ENCODE measurements at regions not wholly inside any gene's neighbourhood (a gene's known extent, or its start where the extent isn't known, plus 50 kb on each side); places are given as distances from the start of the nearest gene placed in this dataset.

DNA sequence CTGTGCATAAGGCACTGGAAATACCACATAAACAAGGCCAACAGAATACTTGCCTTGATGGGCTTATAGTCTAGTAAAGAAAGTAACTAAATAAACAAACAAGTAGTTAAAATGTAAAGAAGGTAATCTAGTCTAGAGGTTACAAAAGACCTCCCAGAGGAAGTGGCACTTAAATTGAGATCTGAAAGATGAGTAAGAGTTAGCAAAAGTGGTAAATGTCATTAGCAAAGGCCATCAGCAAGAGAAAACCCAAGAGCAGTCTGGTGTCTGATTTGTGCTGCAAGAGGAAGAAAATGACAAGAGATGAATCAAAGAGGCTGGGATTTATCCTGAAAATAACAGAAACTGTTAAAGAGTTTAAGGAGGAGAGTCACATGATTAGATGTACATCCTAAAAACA lies 96.6 kb upstream of the SMLR1 start:
- Histone ChIP-seq H3K4me1 (replicated peaks; ENCODE audit: insufficient read depth) (no peaks in the 10 kb centered on the region), H2AFZ (no peak overlapping the region), H3K79me2 (ENCODE audit: low read depth) (no peaks in the 10 kb centered on the region), H3F3A (ENCODE audit: insufficient read depth, low read depth) (no peaks in the 10 kb centered on the region), H3K4me3 (no peak overlapping the region), H3K27me3 (ENCODE audit: insufficient read depth, low read depth) (no peaks in the 10 kb centered on the region), H3K9me3 (ENCODE audit: insufficient read depth, low read depth) (no peaks in the 10 kb centered on the region), H3K27ac (no peak overlapping the region), H3K9me2 (ENCODE audit: insufficient read depth) (no peaks in the 10 kb centered on the region), H3K4me2 (no peak overlapping the region), H4K20me1 (ENCODE audit: insufficient read depth) (no peaks in the 10 kb centered on the region), H3K36me3 (ENCODE audit: low read depth) (no peaks in the 10 kb centered on the region)
- intact Hi-C loops (cut with micrococcal nuclease; ENCODE audit: unreplicated experiment) = no loop called here
- ChIA-PET CTCF (no interaction called here), POLR2A (ENCODE audit: unreplicated experiment) (no interaction called here)
- DNase-seq = no peak
- TF ChIP-seq EZH2 (IDR thresholded peaks at IDR 0.05; ENCODE audit: low read depth) = no peak
- TF ChIP-seq, protein P1, sequence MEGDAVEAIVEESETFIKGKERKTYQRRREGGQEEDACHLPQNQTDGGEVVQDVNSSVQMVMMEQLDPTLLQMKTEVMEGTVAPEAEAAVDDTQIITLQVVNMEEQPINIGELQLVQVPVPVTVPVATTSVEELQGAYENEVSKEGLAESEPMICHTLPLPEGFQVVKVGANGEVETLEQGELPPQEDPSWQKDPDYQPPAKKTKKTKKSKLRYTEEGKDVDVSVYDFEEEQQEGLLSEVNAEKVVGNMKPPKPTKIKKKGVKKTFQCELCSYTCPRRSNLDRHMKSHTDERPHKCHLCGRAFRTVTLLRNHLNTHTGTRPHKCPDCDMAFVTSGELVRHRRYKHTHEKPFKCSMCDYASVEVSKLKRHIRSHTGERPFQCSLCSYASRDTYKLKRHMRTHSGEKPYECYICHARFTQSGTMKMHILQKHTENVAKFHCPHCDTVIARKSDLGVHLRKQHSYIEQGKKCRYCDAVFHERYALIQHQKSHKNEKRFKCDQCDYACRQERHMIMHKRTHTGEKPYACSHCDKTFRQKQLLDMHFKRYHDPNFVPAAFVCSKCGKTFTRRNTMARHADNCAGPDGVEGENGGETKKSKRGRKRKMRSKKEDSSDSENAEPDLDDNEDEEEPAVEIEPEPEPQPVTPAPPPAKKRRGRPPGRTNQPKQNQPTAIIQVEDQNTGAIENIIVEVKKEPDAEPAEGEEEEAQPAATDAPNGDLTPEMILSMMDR (conservative IDR thresholded peaks at IDR 0.05) = no peak
- no TSS peak for BruUV-seq (replicated peaks)

DNA sequence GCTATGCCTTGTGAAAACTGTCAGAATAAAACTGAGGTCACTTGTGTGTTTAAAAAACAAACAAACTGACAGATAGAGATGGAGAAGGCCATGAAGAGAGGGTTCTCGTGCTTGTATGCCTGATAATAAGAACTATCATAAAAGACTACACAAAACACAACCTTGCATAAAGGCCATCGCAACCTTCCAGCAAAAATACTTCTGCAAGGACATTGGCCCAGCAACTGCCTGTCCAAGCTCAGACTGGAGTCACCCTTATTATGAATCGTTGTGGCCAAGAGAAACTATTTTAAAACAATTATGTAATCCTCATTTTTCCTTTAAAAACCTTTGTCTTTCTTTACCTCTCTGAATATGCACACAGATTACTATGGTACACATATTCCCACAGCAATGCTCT lies 93.0 kb upstream of the SMLR1 start:
- Histone ChIP-seq H3K27ac (no peak overlapping the region), H3K36me3 (ENCODE audit: low read depth) (no peaks in the 10 kb centered on the region), H3K27me3 (ENCODE audit: insufficient read depth, low read depth) (no peaks in the 10 kb centered on the region), H3K79me2 (ENCODE audit: low read depth) (no peaks in the 10 kb centered on the region), H4K20me1 (ENCODE audit: insufficient read depth) (no peaks in the 10 kb centered on the region), H2AFZ (no peak overlapping the region), H3K4me2 (no peak overlapping the region), H3K9me3 (ENCODE audit: insufficient read depth, low read depth) (no peaks in the 10 kb centered on the region), H3K4me3 (no peak overlapping the region), H3F3A (ENCODE audit: insufficient read depth, low read depth) (no peaks in the 10 kb centered on the region), H3K4me1 (replicated peaks; ENCODE audit: insufficient read depth) (no peaks in the 10 kb centered on the region), H3K9me2 (ENCODE audit: insufficient read depth) (no peaks in the 10 kb centered on the region)
- no peak for TF ChIP-seq EZH2 (IDR thresholded peaks at IDR 0.05; ENCODE audit: low read depth)
- TF ChIP-seq, protein P1 (conservative IDR thresholded peaks at IDR 0.05) = no peak
- DNase-seq = no peak
- ChIA-PET POLR2A (ENCODE audit: unreplicated experiment) (no interaction called here), CTCF (no interaction called here)
- no TSS peak for BruUV-seq (replicated peaks)
- intact Hi-C loops (cut with micrococcal nuclease; ENCODE audit: unreplicated experiment) = no loop called here

DNA sequence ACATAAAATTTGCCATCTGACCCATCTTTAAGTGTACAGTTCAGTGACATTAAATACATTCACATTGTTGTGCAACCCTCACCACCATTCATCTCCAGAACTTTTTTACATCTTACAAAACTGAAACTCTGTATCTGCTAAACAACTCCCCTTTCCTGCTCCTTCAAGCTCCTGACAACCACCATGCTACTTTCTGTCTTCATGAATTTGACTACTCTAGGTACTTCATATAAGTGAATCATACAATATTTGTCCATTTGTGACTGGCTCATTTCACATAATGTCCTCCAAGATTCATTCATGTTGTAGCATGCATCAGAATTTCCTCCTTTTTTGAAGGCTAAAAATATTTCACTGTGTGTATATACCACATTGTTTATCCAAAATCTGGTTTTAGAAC lies 86.9 kb upstream of the SMLR1 start:
- Histone ChIP-seq H3K27ac (no peak overlapping the region), H3K4me2 (no peak overlapping the region), H3K9me2 (ENCODE audit: insufficient read depth) (no peaks in the 10 kb centered on the region), H3K36me3 (ENCODE audit: low read depth) (no peaks in the 10 kb centered on the region), H3F3A (ENCODE audit: insufficient read depth, low read depth) (no peaks in the 10 kb centered on the region), H2AFZ (no peak overlapping the region), H3K27me3 (ENCODE audit: insufficient read depth, low read depth) (no peaks in the 10 kb centered on the region), H3K4me3 (no peak overlapping the region), H3K9me3 (ENCODE audit: insufficient read depth, low read depth) (no peaks in the 10 kb centered on the region), H3K79me2 (ENCODE audit: low read depth) (no peaks in the 10 kb centered on the region), H3K4me1 (replicated peaks; ENCODE audit: insufficient read depth) (no peaks in the 10 kb centered on the region), H4K20me1 (ENCODE audit: insufficient read depth) (no peaks in the 10 kb centered on the region)
- ChIA-PET POLR2A (ENCODE audit: unreplicated experiment) (no interaction called here), CTCF (no interaction called here)
- no peak for TF ChIP-seq EZH2 (IDR thresholded peaks at IDR 0.05; ENCODE audit: low read depth)
- TF ChIP-seq, protein P1 (conservative IDR thresholded peaks at IDR 0.05) = no peak
- BruUV-seq (replicated peaks) = no TSS peak
- no peak for DNase-seq
- intact Hi-C loops (cut with micrococcal nuclease; ENCODE audit: unreplicated experiment) = no loop called here

Data from PC-9 (cell line).